NB4 (cell line): ENCODE measurements at regions not wholly inside any gene's neighbourhood (a gene's known extent, or its start where the extent isn't known, plus 50 kb on each side); places are given as distances from the start of the nearest gene placed in this dataset.

Experiments
- DNase-seq: peaks from one replicate; pipeline ENCODE4 v3.0.0; 2010; ENCODE audit warnings: low read depth
- H3K4me3 ChIP-seq: one replicate; pipeline ENCODE4 v1.5.1; 2011; ENCODE audit warnings: mild to moderate bottlenecking, low read depth, low read length, moderate library complexity
- MYC ChIP-seq: IDR thresholded peaks from 2 replicates; pipeline ENCODE4 v1.6.1; 2011; ENCODE audit warnings: low read depth, low read length
- POLR2A ChIP-seq: IDR thresholded peaks from 2 replicates; pipeline ENCODE4 v1.6.1; 2011; ENCODE audit warnings: mild to moderate bottlenecking; ENCODE audit not compliant: insufficient read length; ENCODE audit errors: extremely low read depth
- TF ChIP-seq, protein P1 (sequence below): IDR thresholded peaks from one replicate; pipeline ENCODE4 v1.5.1; 2012; ENCODE audit warnings: low read depth, low read length
- TF ChIP-seq, protein P2 (sequence below): IDR thresholded peaks from 2 replicates; pipeline ENCODE4 v1.6.1; 2011; ENCODE audit warnings: low read depth, low read length

DNA sequence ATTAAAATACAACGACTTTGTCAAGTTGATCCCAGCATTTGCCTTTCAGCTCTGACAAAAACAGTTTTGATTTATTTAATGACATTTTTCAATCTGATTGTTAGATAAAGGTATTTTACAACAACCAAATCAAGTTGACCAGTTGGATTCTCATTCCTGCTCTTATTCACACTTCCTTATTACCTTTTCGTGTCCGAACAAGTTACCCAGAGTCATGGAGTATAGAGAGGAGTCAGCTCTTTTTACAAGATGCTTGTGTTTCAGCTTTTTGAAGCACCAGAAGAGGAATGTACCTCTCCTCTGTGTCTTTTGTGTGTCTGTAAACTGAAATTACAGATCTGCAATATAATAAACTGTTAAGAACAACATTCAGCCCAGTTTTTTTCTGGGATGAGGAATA lies 151.3 kb upstream of the TMEM161B start:
- no peak overlapping the region for H3K4me3 ChIP-seq
- TF ChIP-seq MYC, result no peak
- TF ChIP-seq, protein P1, sequence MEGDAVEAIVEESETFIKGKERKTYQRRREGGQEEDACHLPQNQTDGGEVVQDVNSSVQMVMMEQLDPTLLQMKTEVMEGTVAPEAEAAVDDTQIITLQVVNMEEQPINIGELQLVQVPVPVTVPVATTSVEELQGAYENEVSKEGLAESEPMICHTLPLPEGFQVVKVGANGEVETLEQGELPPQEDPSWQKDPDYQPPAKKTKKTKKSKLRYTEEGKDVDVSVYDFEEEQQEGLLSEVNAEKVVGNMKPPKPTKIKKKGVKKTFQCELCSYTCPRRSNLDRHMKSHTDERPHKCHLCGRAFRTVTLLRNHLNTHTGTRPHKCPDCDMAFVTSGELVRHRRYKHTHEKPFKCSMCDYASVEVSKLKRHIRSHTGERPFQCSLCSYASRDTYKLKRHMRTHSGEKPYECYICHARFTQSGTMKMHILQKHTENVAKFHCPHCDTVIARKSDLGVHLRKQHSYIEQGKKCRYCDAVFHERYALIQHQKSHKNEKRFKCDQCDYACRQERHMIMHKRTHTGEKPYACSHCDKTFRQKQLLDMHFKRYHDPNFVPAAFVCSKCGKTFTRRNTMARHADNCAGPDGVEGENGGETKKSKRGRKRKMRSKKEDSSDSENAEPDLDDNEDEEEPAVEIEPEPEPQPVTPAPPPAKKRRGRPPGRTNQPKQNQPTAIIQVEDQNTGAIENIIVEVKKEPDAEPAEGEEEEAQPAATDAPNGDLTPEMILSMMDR, result no peak
- TF ChIP-seq POLR2A, result no peak
- TF ChIP-seq, protein P2, sequence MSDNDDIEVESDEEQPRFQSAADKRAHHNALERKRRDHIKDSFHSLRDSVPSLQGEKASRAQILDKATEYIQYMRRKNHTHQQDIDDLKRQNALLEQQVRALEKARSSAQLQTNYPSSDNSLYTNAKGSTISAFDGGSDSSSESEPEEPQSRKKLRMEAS, result no peak
- DNase-seq, result no peak

DNA sequence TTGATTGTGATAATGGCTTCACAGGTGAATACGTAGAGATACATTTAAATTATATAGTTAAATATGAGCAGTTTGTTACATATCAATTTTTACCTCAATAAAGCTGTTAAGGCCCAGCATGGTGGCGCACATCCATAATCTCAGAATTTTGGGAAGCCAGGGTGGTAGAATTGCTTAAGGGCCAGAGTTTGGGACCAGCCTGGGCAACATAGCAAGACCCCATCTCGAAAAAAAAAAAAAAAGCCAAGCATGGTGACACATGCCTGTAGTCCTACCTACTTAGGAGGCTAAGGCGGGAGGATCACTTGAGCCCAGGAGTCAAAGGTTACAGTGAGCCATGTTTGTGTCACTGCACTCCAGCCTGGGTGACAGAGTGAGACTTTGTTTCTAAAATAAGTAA lies 138.7 kb upstream of the TMEM161B start:
- DNase-seq, result no peak
- no peak for TF ChIP-seq MYC
- H3K4me3 ChIP-seq, result no peak overlapping the region

DNA sequence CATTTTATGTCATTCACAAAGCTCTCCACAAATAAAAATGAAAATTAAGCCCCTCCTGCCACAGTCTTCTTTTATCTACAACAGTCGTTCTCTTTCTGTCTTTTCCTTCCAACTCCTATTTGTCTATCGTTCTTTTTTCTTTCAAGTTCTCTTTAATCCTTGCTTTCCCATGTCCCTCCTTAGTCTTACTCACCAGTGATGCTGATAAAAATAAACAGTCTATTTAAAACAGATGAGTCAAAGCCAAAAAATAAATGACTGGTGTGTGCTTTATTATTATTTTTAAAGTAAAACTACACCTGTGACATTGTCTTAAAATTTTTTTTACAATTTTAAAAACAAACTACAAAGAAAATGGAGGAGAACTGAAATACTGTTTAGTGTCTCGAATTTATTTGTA lies 137.1 kb upstream of the TMEM161B start:
- TF ChIP-seq, protein P2, result no peak
- TF ChIP-seq MYC, result no peak
- TF ChIP-seq, protein P1, result no peak
- no peak for TF ChIP-seq POLR2A
- no peak for DNase-seq
- no peak overlapping the region for H3K4me3 ChIP-seq

DNA sequence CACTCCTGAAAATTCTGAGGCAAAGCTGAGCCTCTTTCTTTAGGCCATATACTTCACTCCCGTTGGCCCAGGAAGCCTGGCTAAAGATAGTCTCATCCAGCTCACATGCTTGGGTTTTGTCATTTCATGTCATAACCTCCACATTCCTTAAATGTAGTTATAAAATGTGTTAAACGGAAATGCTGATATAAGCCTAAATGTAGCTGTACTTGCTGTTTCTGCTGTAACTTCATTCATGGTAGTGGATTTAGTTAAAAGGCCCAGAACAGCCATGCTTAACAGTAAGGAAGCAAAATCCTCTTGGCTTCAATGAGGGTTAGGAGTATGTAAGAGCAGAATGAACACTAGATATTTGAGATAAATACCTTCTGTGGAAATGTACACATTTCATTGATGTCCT lies 135.8 kb upstream of the TMEM161B start:
- H3K4me3 ChIP-seq, result no peak overlapping the region
- no peak for TF ChIP-seq POLR2A
- TF ChIP-seq, protein P2, result no peak
- TF ChIP-seq, protein P1, result no peak
- TF ChIP-seq MYC, result no peak
- DNase-seq, result no peak

DNA sequence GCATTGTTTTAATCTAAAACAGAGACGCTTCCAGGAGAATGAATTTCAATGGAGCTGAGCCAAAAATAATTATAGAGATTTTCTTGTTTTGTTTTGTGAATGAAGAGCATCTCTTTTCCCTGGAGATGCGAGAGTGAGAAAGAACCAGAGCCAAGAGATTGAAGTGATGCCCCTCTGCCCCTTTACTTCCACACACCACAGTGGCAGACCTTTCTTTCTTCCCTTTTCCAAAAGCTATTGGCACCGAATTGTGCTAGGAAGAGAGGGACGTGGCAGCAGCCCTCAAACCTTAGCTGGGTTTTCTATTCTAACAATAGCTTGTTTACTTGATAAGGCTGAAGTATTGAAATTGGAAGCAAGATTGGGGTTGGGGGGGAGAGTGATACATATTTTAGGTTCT lies 133.0 kb upstream of the TMEM161B start:
- H3K4me3 ChIP-seq, result no peak overlapping the region
- TF ChIP-seq MYC (no peak), POLR2A (no peak)
- TF ChIP-seq, protein P1, result no peak
- TF ChIP-seq, protein P2, result no peak
- DNase-seq, result no peak

DNA sequence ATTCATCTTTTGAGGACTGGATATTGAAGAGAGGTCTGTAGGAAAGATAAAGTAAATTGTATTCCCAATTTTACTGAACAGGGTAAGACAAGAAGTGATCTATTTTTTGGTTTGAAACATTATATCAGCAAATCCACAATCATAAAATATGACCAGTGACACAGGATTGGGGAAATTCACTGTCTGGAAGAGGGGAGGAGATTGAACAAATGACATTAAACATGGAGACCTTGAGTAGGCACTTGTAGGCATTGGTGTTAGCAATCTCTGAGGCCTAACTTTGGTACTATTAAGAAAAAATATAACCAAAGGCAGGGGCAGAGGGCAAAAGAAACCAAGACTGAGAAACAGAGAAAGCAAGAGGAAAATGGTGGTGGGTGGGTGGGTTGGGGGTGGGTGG lies 132.6 kb upstream of the TMEM161B start:
- H3K4me3 ChIP-seq, result no peak overlapping the region
- TF ChIP-seq, protein P1, result no peak
- TF ChIP-seq MYC (no peak), POLR2A (no peak)
- TF ChIP-seq, protein P2, result no peak
- no peak for DNase-seq
